Fibroblast of lung (primary cell): ENCODE measurements at regions not wholly inside any gene's neighbourhood (a gene's known extent, or its start where the extent isn't known, plus 50 kb on each side); places are given as distances from the start of the nearest gene placed in this dataset.
A peak's percentile ranks its signal among the peaks of the same experiment; 100 is the strongest.

ENCODE experiments used
- DNase-seq, 2 donors: peaks; one replicate each; pipeline versions ENCODE4 v3.0.0 to v3.0.0-alpha.2; 2010; ENCODE audit warnings: low read depth in 2 of 2
- H2AFZ ChIP-seq: 2 replicates; pipeline ENCODE4 v1.5.1; 2012; ENCODE audit warnings: low read length, control low read depth, inconsistent platforms
- H3K27ac ChIP-seq: 2 replicates; pipeline ENCODE4 v1.5.1; 2011; ENCODE audit warnings: low read length, control low read depth; ENCODE audit not compliant: insufficient read depth
- H3K27me3 ChIP-seq: 2 replicates; pipeline ENCODE4 v1.5.1; 2011; ENCODE audit warnings: mild to moderate bottlenecking, low read length; ENCODE audit not compliant: control insufficient read depth, insufficient read depth
- H3K36me3 ChIP-seq: 2 replicates; pipeline ENCODE4 v1.5.1; 2011; ENCODE audit warnings: low read length; ENCODE audit not compliant: control insufficient read depth, insufficient read depth
- H3K4me1 ChIP-seq: 2 replicates; pipeline ENCODE4 v1.5.1; 2011; ENCODE audit warnings: low read length; ENCODE audit not compliant: control insufficient read depth, insufficient read depth; ENCODE audit errors: extremely low read depth
- H3K4me2 ChIP-seq: 2 replicates; pipeline ENCODE4 v1.5.1; 2011; ENCODE audit warnings: low read length, control low read depth; ENCODE audit not compliant: insufficient read depth; ENCODE audit errors: extremely low read depth
- H3K4me3 ChIP-seq, 4 experiments: fragments of 200-600 bp in 1 of 4; sonication (generic) in 1 of 4; replicated peaks in 1 of 4; 2 replicates each; pipeline ENCODE4 v1.5.1; 2011 to 2016; ENCODE audit warnings: low read length in 4 of 4, low read depth in 3 of 4, mild to moderate bottlenecking in 3 of 4, control low read depth in 2 of 4, inconsistent platforms in 1 of 4, mixed read lengths in 1 of 4; ENCODE audit not compliant: insufficient read depth in 1 of 4; ENCODE audit errors: control extremely low read depth in 1 of 4
- H3K79me2 ChIP-seq: 2 replicates; pipeline ENCODE4 v1.5.1; 2012; ENCODE audit warnings: mild to moderate bottlenecking, low read length, inconsistent platforms; ENCODE audit not compliant: control insufficient read depth, insufficient read depth
- H3K9ac ChIP-seq: 2 replicates; pipeline ENCODE4 v1.5.1; 2011; ENCODE audit warnings: mild to moderate bottlenecking, low read length, control low read depth; ENCODE audit not compliant: insufficient read depth
- H3K9me3 ChIP-seq: 2 replicates; pipeline ENCODE4 v1.5.1; 2012; ENCODE audit warnings: low read depth, low read length; ENCODE audit not compliant: control insufficient read depth, insufficient read depth
- H4K20me1 ChIP-seq: 2 replicates; pipeline ENCODE4 v1.5.1; 2011; ENCODE audit warnings: low read length; ENCODE audit not compliant: control insufficient read depth, insufficient read depth; ENCODE audit errors: extremely low read depth
- CTCF ChIP-seq, 2 donors: IDR thresholded peaks in 1 of 2; conservative IDR thresholded peaks in 1 of 2; 1 replicate in 1 of 2; 2 replicates in 1 of 2; pipeline ENCODE4 v1.5.1; 2011 to 2012; ENCODE audit warnings: low read length in 2 of 2, control low read depth in 1 of 2, inconsistent platforms in 1 of 2, low read depth in 1 of 2, mild to moderate bottlenecking in 1 of 2
- EZH2 ChIP-seq: IDR thresholded peaks from 2 replicates; pipeline ENCODE4 v1.5.1; 2012; ENCODE audit warnings: low read length, control low read depth, mild to moderate bottlenecking; ENCODE audit errors: missing control alignments

DNA sequence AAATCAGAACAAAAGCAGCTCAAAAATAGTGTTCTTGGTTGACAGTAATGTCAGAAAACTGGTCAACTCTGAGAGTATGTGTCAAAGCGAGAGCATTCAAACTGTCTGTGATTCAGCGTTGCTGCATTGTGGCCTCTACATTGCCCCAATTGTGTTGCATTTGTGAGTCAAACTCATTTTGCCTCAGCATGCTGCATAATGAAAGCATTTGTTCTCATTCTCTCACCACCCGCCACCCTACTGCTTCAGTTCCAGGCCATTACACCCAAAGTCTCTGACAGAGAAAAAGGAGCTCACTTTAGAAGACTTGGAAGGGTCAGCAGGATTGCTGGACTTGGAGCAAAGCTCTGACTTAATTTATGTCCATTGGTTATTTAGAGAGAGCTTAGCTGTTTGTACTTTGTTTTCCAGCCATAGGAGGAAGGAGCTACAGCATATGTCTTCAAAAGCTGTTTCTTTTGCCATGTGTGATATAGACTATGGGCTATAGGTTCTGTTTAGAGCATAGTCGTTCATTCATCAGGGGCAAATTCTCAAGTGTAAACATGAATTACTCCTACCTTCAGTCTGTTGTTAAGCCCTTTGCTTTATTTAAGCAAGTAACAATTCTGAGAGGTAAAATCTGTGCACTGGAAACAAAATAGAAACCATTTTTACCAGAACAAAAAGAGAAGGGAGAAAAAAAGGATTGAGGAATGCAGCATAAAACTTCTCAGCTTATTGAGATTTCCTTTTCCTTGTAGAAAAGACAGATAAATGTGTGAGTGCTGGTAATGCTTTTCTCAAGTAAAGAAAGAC, 153.4 kb upstream of the ANK2 start:
- Histone ChIP-seq H3K36me3 (no peaks in the 10 kb centered on the region), H3K27me3 (no peaks in the 10 kb centered on the region), H3K79me2 (no peaks in the 10 kb centered on the region), H3K4me2 (no peak overlapping the region), H3K27ac (no peak overlapping the region), H4K20me1 (no peaks in the 10 kb centered on the region), H3K9me3 (no peaks in the 10 kb centered on the region), H3K4me1 (no peaks in the 10 kb centered on the region), H2AFZ (no peak overlapping the region), H3K9ac (no peak overlapping the region), H3K4me3 (no peak overlapping the region)
- TF ChIP-seq CTCF (conservative IDR thresholded peaks at IDR 0.05 in 1 of 2, IDR thresholded peaks at IDR 0.05 in 1 of 2; ENCODE audit: low read depth in 1 of 2, low read length in 2 of 2) = no peak
- TF ChIP-seq EZH2 = no peak
- peak; percentile 27 to 66 for DNase-seq

DNA sequence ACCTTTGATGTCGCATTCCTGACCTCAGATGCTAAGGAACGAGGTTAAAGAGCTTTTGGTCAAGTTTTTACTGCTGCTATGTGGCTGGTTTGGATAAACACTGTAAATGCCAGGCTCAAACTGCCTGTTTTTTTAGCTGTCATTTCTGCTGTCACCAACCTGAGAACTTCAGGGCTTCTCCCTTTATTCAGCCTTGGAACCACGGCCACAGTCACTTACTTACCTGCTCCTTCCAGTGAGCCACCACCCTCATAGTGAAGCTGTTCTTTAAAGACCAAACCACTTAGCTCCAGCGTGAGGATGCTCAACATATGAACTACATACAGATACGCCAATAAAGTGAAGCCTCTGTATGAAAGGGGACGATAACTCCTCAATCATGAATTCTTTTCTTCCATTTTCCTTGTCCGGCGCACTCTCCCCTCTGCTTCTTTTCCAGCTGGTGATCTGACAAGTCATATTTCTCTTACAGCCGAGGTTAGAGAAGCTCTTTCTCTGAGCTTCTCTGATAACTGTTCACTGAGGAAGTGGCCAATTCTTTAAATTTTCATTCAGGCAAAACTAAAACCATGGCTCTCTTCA, 152.8 kb upstream of the ANK2 start:
- H3K9me3 ChIP-seq = no peaks in the 10 kb centered on the region
- no peaks in the 10 kb centered on the region for H3K36me3 ChIP-seq
- no peak overlapping the region for H3K27ac ChIP-seq
- TF ChIP-seq CTCF (conservative IDR thresholded peaks at IDR 0.05 in 1 of 2, IDR thresholded peaks at IDR 0.05 in 1 of 2; ENCODE audit: low read depth in 1 of 2, low read length in 2 of 2) (no peak), EZH2 (no peak)
- H3K4me3 ChIP-seq = no peak overlapping the region
- H2AFZ ChIP-seq = no peak overlapping the region
- no peaks in the 10 kb centered on the region for H3K4me1 ChIP-seq
- H3K9ac ChIP-seq = no peak overlapping the region
- no peak for DNase-seq
- H4K20me1 ChIP-seq = no peaks in the 10 kb centered on the region
- no peaks in the 10 kb centered on the region for H3K79me2 ChIP-seq
- H3K4me2 ChIP-seq = no peak overlapping the region
- H3K27me3 ChIP-seq = no peaks in the 10 kb centered on the region

DNA sequence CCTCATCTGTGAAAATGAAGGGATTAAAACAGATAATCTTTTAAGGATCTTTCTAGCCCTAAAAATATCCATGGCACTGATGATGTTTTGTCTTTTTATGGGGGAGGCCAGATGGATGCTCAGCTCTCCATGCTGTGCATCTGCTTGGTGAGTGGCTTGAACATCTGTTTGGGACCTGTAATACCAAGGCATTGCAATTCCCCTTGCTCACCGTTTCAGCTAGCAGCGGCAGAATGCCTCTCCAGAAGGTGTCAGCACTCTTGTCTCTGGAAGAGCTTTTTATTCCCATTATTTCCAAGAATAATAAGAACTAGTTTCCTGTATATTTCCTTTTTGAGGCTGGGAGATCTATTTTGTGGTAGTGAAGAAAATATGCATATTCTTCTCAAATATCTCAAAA, 151.9 kb upstream of the ANK2 start:
- Histone ChIP-seq H3K27me3 (no peaks in the 10 kb centered on the region), H3K36me3 (no peaks in the 10 kb centered on the region), H3K79me2 (no peaks in the 10 kb centered on the region), H3K9ac (no peak overlapping the region), H3K4me3 (no peak overlapping the region), H3K9me3 (no peaks in the 10 kb centered on the region), H2AFZ (no peak overlapping the region), H3K27ac (no peak overlapping the region), H3K4me2 (no peak overlapping the region), H4K20me1 (no peaks in the 10 kb centered on the region), H3K4me1 (no peaks in the 10 kb centered on the region)
- no peak for TF ChIP-seq CTCF (conservative IDR thresholded peaks at IDR 0.05 in 1 of 2, IDR thresholded peaks at IDR 0.05 in 1 of 2; ENCODE audit: low read depth in 1 of 2, low read length in 2 of 2)
- no peak for DNase-seq
